Prostate gland (tissue), 2 donors: ENCODE measurements at regions not wholly inside any gene's neighbourhood (a gene's known extent, or its start where the extent isn't known, plus 50 kb on each side); places are given as distances from the start of the nearest gene placed in this dataset.

Experiments
- DNase-seq: peaks from one replicate; pipeline ENCODE4 v3.0.0-alpha.2; 2019; ENCODE audit warnings: low spot score
- H3K27ac ChIP-seq, 2 donors: fragments of 200-600 bp; sonication (generic); 2 replicates each; pipeline ENCODE4 v1.5.1; 2017 to 2019
- H3K27me3 ChIP-seq: fragments of 200-600 bp; sonication (generic); replicated peaks from 2 replicates; pipeline ENCODE4 v1.5.1; 2019; ENCODE audit not compliant: insufficient read depth
- H3K36me3 ChIP-seq, 2 donors: fragments of 200-600 bp; sonication (generic); 1 replicate in 1 of 2; 2 replicates in 1 of 2; pipeline versions ENCODE4 v1.5.1 to v1.8.1; 2017 to 2019
- H3K4me1 ChIP-seq: fragments of 200-600 bp; sonication (generic); replicated peaks from 2 replicates; pipeline ENCODE4 v1.5.1; 2019
- H3K4me3 ChIP-seq, 2 donors: fragments of 200-600 bp; sonication (generic); 2 replicates each; pipeline ENCODE4 v1.5.1; 2017 to 2019
- H3K9me3 ChIP-seq: fragments of 200-600 bp; sonication (generic); 2 replicates; pipeline ENCODE4 v1.5.1; 2017
- CTCF ChIP-seq, 4 experiments: fragments of 200-600 bp in 2 of 4; fragments of 450-650 bp in 2 of 4; sonication (generic) in 2 of 4; IDR thresholded peaks; 1 replicate in 3 of 4; 2 replicates in 1 of 4; pipeline ENCODE4 v1.5.1; 2016 to 2019; ENCODE audit warnings: antibody characterized with exemption in 4 of 4, mild to moderate bottlenecking in 2 of 4, moderate library complexity in 2 of 4
- POLR2A ChIP-seq: fragments of 450-650 bp; IDR thresholded peaks from one replicate; pipeline ENCODE4 v1.6.1; 2016; ENCODE audit warnings: antibody characterized with exemption, mild to moderate bottlenecking
- POLR2AphosphoS5 ChIP-seq: sonication (generic); formaldehyde crosslinking; IDR thresholded peaks from one replicate; pipeline ENCODE4 v1.6.1; 2017; ENCODE audit warnings: antibody characterized with exemption
- WGBS: methylation state at CpG from one replicate; pipeline ENCODE4 v1.1.5; 2018; 5-methylcytosine and 5-hydroxymethylcytosine counted together
- intact Hi-C: fragments of 100-400 bp; cut with DNase I; formaldehyde crosslinking; loops from one replicate; pipeline ENCODE4 v1.14.2; 2022

DNA sequence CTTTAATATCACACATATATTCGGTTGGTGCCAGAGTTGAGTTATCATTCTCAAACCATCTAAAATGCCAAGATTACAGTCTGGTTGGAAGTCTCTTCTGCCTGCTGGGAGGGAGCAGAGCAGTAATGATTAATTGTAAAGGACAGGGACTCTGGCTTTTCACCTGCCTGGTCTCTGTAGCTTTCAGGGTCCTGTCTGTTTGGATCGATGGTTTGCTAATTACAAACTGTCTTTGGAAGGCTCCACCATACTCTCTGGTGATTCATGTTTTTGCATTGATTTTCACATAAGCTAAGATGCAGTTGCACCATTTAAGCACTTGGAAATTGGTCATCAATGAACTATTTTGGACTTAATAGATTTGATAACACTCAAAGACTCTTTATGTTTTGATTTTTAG lies 350.4 kb upstream of the SATB1 start:
- H3K4me3 ChIP-seq: no peak overlapping the region
- H3K27ac ChIP-seq: no peak overlapping the region
- 86% methylated on average over 2 of the region's 2 CpGs for WGBS
- DNase-seq: no peak
- intact Hi-C loops: no loop called here
- H3K36me3 ChIP-seq: no peaks in the 10 kb centered on the region
- TF ChIP-seq POLR2A (no peak), CTCF (IDR thresholded peaks at IDR 0.05) (no peak), POLR2AphosphoS5 (no peak)
- no peaks in the 10 kb centered on the region for H3K27me3 ChIP-seq
- no peaks in the 10 kb centered on the region for H3K9me3 ChIP-seq
- no peaks in the 10 kb centered on the region for H3K4me1 ChIP-seq

DNA sequence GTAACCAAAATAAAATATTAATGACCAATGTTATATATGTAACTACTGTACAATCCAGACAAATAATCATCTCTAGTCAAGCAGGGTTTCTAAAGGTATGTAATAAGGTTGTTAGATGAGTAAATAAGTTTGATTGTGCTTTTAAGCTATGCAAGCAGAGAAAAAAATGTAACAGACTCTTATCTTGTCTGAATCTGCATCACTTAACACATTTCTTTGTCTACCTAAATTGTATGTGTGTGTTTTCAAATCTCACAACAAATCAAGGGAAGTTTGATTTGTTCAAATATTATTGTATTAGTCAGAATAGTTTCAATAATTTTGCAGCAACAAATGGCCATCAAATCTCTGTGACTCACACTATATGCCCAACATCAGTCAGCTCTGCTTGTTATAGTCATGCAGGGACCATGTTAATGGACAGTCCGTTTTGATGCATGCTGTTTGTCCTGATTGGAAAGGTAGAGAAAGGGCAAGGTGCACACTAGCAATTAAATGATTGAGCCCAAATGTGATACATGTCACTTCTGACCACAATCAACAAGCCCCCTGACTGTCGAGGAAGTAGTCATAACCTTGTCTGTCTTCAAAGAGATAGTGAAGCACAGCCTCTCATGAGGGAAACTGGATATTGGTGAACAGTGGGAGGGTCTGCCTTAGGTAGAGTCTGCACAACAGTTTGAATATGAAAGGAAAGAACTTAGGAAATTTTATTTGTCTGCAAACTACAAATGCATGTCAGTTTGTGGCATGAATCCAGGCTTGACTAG lies 349.4 kb upstream of the SATB1 start:
- Histone ChIP-seq H3K27me3 (no peaks in the 10 kb centered on the region), H3K4me3 (no peak overlapping the region), H3K9me3 (no peaks in the 10 kb centered on the region), H3K36me3 (no peaks in the 10 kb centered on the region), H3K4me1 (no peaks in the 10 kb centered on the region), H3K27ac (no peak overlapping the region)
- no peak for DNase-seq
- intact Hi-C loops: no loop called here
- 69% methylated on average over 2 of the region's 2 CpGs for WGBS
- TF ChIP-seq CTCF (IDR thresholded peaks at IDR 0.05) (no peak), POLR2AphosphoS5 (no peak), POLR2A (no peak)

- H3K27ac ChIP-seq: no peak overlapping the region
- intact Hi-C loops: no loop called here
- TF ChIP-seq POLR2A (no peak), CTCF (IDR thresholded peaks at IDR 0.05) (no peak), POLR2AphosphoS5 (no peak)
- H3K27me3 ChIP-seq: no peaks in the 10 kb centered on the region
- no peaks in the 10 kb centered on the region for H3K36me3 ChIP-seq
- no peaks in the 10 kb centered on the region for H3K9me3 ChIP-seq
- H3K4me1 ChIP-seq: no peaks in the 10 kb centered on the region
- no peak overlapping the region for H3K4me3 ChIP-seq
- DNase-seq: no peak
Measured at GRCh38 chr3:18772699-18773305, 347.7 kb upstream of the SATB1 start.

- Histone ChIP-seq H3K4me3 (no peak overlapping the region), H3K36me3 (no peaks in the 10 kb centered on the region), H3K27me3 (no peaks in the 10 kb centered on the region), H3K27ac (no peak overlapping the region), H3K9me3 (no peaks in the 10 kb centered on the region), H3K4me1 (no peaks in the 10 kb centered on the region)
- DNase-seq: no peak
- intact Hi-C loops: no loop called here
- 96% methylated on average over 1 of the region's 1 CpG for WGBS
- no peak for TF ChIP-seq POLR2A
- no peak for TF ChIP-seq CTCF (IDR thresholded peaks at IDR 0.05)
- no peak for TF ChIP-seq POLR2AphosphoS5
Measured at GRCh38 chr3:18771931-18772330, 346.8 kb upstream of the SATB1 start.

GRCh38 chr3:18770800-18771199 lies 345.7 kb upstream of the SATB1 start:
- Histone ChIP-seq H3K9me3 (no peaks in the 10 kb centered on the region), H3K27me3 (no peaks in the 10 kb centered on the region), H3K4me3 (no peak overlapping the region), H3K36me3 (no peaks in the 10 kb centered on the region), H3K4me1 (no peaks in the 10 kb centered on the region), H3K27ac (no peak overlapping the region)
- no peak for DNase-seq
- intact Hi-C loops: no loop called here
- WGBS: 68% methylated on average over 2 of the region's 2 CpGs
- TF ChIP-seq POLR2A (no peak), CTCF (IDR thresholded peaks at IDR 0.05) (no peak), POLR2AphosphoS5 (no peak)
